Neural cell (in vitro differentiated cells): ENCODE measurements at regions not wholly inside any gene's neighbourhood (a gene's known extent, or its start where the extent isn't known, plus 50 kb on each side); places are given as distances from the start of the nearest gene placed in this dataset.

ENCODE experiments used
- H2AFZ ChIP-seq: fragments of 200-600, 300-800 bp; sonication (generic), shearing (Covaris generic); 2 replicates; pipeline ENCODE4 v1.6.0; 2014; ENCODE audit warnings: low read depth, mild to moderate bottlenecking, antibody characterized with exemption, low read length, moderate library complexity
- H3F3A ChIP-seq: fragments of 200-600 bp; shearing (Covaris generic); 2 replicates; pipeline ENCODE4 v1.6.1; 2016; ENCODE audit warnings: mild to moderate bottlenecking, moderate library complexity, mixed read lengths, antibody characterized with exemption, low read length; ENCODE audit not compliant: insufficient read depth, poor library complexity, severe bottlenecking
- H3K27ac ChIP-seq: fragments of 200-600, 300-800 bp; sonication (generic), shearing (Covaris generic); 2 replicates; pipeline ENCODE4 v1.5.1; 2014; ENCODE audit warnings: mild to moderate bottlenecking, low read length, moderate library complexity
- H3K27me3 ChIP-seq: fragments of 300-800, 200-600 bp; sonication (generic), shearing (Covaris generic); 2 replicates; pipeline ENCODE4 v1.6.0; 2014; ENCODE audit warnings: mild to moderate bottlenecking, low read depth, low read length, moderate library complexity; ENCODE audit not compliant: insufficient read depth
- H3K36me3 ChIP-seq: fragments of 300-800, 200-600 bp; sonication (generic), shearing (Covaris generic); 2 replicates; pipeline ENCODE4 v1.5.1; 2014; ENCODE audit warnings: mild to moderate bottlenecking, antibody characterized with exemption, low read length, moderate library complexity; ENCODE audit not compliant: insufficient read depth
- H3K4me2 ChIP-seq: fragments of 300-800, 200-600 bp; sonication (generic), shearing (Covaris generic); 2 replicates; pipeline ENCODE4 v1.6.0; 2014; ENCODE audit warnings: mild to moderate bottlenecking, low read length
- H3K4me3 ChIP-seq: fragments of 300-800, 200-600 bp; sonication (generic), shearing (Covaris generic); 2 replicates; pipeline ENCODE4 v1.5.1; 2014; ENCODE audit warnings: mild to moderate bottlenecking, low read length, moderate library complexity
- H3K79me2 ChIP-seq: fragments of 200-600 bp; shearing (Covaris generic); replicated peaks from 2 replicates; pipeline ENCODE4 v1.6.0; 2014; ENCODE audit warnings: mild to moderate bottlenecking, low read length, moderate library complexity; ENCODE audit not compliant: insufficient read depth
- H3K9ac ChIP-seq: fragments of 300-800, 200-600 bp; sonication (generic), shearing (Covaris generic); 2 replicates; pipeline ENCODE4 v1.6.1; 2016; ENCODE audit warnings: mild to moderate bottlenecking, low read length, mixed read lengths
- H3K9me2 ChIP-seq: fragments of 200-600 bp; shearing (Covaris generic); 2 replicates; pipeline ENCODE4 v1.6.1; 2016; ENCODE audit warnings: mild to moderate bottlenecking, low read length, mixed read lengths; ENCODE audit not compliant: insufficient read depth
- H3K9me3 ChIP-seq: fragments of 200-600, 300-800 bp; sonication (generic), shearing (Covaris generic); 2 replicates; pipeline ENCODE4 v1.6.1; 2016; ENCODE audit warnings: mild to moderate bottlenecking, mixed run types, low read length, moderate library complexity, mixed read lengths
- H4K20me1 ChIP-seq: fragments of 200-600 bp; shearing (Covaris generic); 2 replicates; pipeline ENCODE4 v1.6.1; 2016; ENCODE audit warnings: mild to moderate bottlenecking, mixed run types; ENCODE audit not compliant: insufficient read depth
- EP300 ChIP-seq: fragments of 450-650 bp; conservative IDR thresholded peaks from 2 replicates; pipeline ENCODE4 v1.6.1; 2014; ENCODE audit warnings: antibody characterized with exemption, mild to moderate bottlenecking, moderate library complexity; ENCODE audit not compliant: poor library complexity, severe bottlenecking
- EZH2 ChIP-seq: fragments of 200-600, 300-800 bp; shearing (Covaris generic), sonication (generic); IDR thresholded peaks from 2 replicates; pipeline ENCODE4 v1.6.1; 2014; ENCODE audit warnings: antibody characterized with exemption, low read length, borderline replicate concordance, mild to moderate bottlenecking; ENCODE audit not compliant: insufficient read depth, poor library complexity, severe bottlenecking
- MXI1 ChIP-seq: fragments of 450-650 bp; conservative IDR thresholded peaks from 2 replicates; pipeline ENCODE4 v1.6.1; 2014; ENCODE audit warnings: antibody characterized with exemption, mild to moderate bottlenecking; ENCODE audit not compliant: poor library complexity, severe bottlenecking
- POLR2AphosphoS5 ChIP-seq: IDR thresholded peaks from 2 replicates; pipeline ENCODE4 v1.6.1; 2012
- RAD21 ChIP-seq: fragments of 450-650 bp; conservative IDR thresholded peaks from 2 replicates; pipeline ENCODE4 v1.6.1; 2014; ENCODE audit warnings: antibody characterized with exemption, mild to moderate bottlenecking, moderate library complexity
- SMC3 ChIP-seq: fragments of 450-650 bp; conservative IDR thresholded peaks from 2 replicates; pipeline ENCODE4 v1.6.1; 2014; ENCODE audit warnings: antibody characterized with exemption, mild to moderate bottlenecking, moderate library complexity; ENCODE audit not compliant: poor library complexity
- TAF1 ChIP-seq: IDR thresholded peaks from 2 replicates; pipeline ENCODE4 v1.6.1; 2012; ENCODE audit warnings: low read depth
- TF ChIP-seq, protein P1 (sequence below): fragments of 450-650 bp; IDR thresholded peaks from 2 replicates; pipeline ENCODE4 v1.5.1; 2014; ENCODE audit warnings: antibody characterized with exemption, mild to moderate bottlenecking, moderate library complexity; ENCODE audit not compliant: poor library complexity, severe bottlenecking
- TF ChIP-seq, protein P2 (sequence below): IDR thresholded peaks from 2 replicates; pipeline ENCODE4 v1.6.1; 2012; ENCODE audit warnings: borderline replicate concordance

DNA sequence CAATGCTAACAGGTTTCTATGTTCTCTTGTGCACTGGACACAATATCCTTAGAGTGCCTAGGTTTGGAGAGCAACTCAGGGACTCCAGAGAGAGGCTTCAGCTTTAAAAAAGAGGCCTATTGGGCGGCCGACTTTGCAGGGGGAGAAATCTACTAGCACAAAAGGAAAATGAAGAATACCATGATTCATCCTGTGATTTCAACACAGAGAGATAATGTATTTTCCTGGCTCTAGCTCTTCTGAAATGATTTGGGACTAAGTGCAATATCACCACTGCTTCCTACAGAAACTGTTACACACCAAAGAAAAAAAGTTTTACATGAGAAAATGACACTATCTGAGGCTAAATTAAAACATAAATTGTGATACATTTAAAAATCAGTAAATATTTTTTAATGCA is 146.1 kb upstream of the TSLP start:
- no peak overlapping the region for H2AFZ ChIP-seq

DNA sequence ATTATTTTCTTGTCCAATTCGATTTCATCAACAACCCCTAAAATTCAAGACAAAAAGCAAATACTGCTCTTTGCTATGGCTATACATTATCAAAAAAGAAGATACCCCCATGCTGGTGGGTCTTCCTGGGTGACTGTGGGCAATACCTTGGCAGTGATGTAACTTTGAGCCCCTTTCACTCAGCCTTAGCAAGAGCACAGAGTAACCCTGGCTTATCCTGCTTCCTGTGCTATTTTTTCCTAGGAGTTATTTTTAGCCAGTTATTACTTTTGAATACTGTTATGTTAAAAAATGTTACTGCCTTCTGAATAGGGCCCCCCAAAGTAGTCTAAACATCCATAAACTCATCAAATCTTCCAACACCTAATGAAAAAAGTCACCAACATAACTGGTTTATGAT is 145.6 kb upstream of the TSLP start:
- Histone ChIP-seq H3K9me2 (no peaks in the 10 kb centered on the region), H3K27me3 (no peaks in the 10 kb centered on the region), H4K20me1 (no peaks in the 10 kb centered on the region), H3K9ac (no peak overlapping the region), H3K36me3 (no peaks in the 10 kb centered on the region), H3K79me2 (no peaks in the 10 kb centered on the region), H2AFZ (no peak overlapping the region), H3K4me2 (no peak overlapping the region), H3K27ac (no peak overlapping the region), H3K4me3 (no peak overlapping the region), H3F3A (no peaks in the 10 kb centered on the region), H3K9me3 (no peaks in the 10 kb centered on the region)
- TF ChIP-seq, protein P1, sequence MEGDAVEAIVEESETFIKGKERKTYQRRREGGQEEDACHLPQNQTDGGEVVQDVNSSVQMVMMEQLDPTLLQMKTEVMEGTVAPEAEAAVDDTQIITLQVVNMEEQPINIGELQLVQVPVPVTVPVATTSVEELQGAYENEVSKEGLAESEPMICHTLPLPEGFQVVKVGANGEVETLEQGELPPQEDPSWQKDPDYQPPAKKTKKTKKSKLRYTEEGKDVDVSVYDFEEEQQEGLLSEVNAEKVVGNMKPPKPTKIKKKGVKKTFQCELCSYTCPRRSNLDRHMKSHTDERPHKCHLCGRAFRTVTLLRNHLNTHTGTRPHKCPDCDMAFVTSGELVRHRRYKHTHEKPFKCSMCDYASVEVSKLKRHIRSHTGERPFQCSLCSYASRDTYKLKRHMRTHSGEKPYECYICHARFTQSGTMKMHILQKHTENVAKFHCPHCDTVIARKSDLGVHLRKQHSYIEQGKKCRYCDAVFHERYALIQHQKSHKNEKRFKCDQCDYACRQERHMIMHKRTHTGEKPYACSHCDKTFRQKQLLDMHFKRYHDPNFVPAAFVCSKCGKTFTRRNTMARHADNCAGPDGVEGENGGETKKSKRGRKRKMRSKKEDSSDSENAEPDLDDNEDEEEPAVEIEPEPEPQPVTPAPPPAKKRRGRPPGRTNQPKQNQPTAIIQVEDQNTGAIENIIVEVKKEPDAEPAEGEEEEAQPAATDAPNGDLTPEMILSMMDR, result no peak
- TF ChIP-seq MXI1 (no peak), EZH2 (no peak), TAF1 (no peak), RAD21 (no peak), EP300 (no peak), SMC3 (no peak), POLR2AphosphoS5 (no peak)
- TF ChIP-seq, protein P2, sequence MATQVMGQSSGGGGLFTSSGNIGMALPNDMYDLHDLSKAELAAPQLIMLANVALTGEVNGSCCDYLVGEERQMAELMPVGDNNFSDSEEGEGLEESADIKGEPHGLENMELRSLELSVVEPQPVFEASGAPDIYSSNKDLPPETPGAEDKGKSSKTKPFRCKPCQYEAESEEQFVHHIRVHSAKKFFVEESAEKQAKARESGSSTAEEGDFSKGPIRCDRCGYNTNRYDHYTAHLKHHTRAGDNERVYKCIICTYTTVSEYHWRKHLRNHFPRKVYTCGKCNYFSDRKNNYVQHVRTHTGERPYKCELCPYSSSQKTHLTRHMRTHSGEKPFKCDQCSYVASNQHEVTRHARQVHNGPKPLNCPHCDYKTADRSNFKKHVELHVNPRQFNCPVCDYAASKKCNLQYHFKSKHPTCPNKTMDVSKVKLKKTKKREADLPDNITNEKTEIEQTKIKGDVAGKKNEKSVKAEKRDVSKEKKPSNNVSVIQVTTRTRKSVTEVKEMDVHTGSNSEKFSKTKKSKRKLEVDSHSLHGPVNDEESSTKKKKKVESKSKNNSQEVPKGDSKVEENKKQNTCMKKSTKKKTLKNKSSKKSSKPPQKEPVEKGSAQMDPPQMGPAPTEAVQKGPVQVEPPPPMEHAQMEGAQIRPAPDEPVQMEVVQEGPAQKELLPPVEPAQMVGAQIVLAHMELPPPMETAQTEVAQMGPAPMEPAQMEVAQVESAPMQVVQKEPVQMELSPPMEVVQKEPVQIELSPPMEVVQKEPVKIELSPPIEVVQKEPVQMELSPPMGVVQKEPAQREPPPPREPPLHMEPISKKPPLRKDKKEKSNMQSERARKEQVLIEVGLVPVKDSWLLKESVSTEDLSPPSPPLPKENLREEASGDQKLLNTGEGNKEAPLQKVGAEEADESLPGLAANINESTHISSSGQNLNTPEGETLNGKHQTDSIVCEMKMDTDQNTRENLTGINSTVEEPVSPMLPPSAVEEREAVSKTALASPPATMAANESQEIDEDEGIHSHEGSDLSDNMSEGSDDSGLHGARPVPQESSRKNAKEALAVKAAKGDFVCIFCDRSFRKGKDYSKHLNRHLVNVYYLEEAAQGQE, result no peak

More for the DNA sequence above, 146.1 kb upstream of the TSLP start:
- H3K9me2 ChIP-seq, result no peaks in the 10 kb centered on the region
- H3K27me3 ChIP-seq, result no peaks in the 10 kb centered on the region
- H3K4me2 ChIP-seq, result no peak overlapping the region
- TF ChIP-seq, protein P2, result no peak
- TF ChIP-seq TAF1 (no peak), EZH2 (no peak), POLR2AphosphoS5 (no peak), MXI1 (no peak)
- TF ChIP-seq, protein P1, result no peak
- H3F3A ChIP-seq, result no peaks in the 10 kb centered on the region
- no peaks in the 10 kb centered on the region for H3K9me3 ChIP-seq
- no peak overlapping the region for H3K27ac ChIP-seq
- no peak overlapping the region for H3K9ac ChIP-seq
- no peak overlapping the region for H3K4me3 ChIP-seq
- no peaks in the 10 kb centered on the region for H3K79me2 ChIP-seq
- H3K36me3 ChIP-seq, result no peaks in the 10 kb centered on the region
- H4K20me1 ChIP-seq, result no peaks in the 10 kb centered on the region
